ENCODE measurements at regions not wholly inside any gene's neighbourhood (a gene's known extent, or its start where the extent isn't known, plus 50 kb on each side); places are given as distances from the start of the nearest gene placed in this dataset.
A peak's percentile ranks its signal among the peaks of the same experiment; 100 is the strongest.

- DNase-seq (ENCODE audit: low read depth in 4 of 4, low spot score in 2 of 4), result no peak
These were observed 56.1 kb downstream of the BTG1 start for GRCh38 chr12:92089559-92089958.

GRCh38 chr12:92088805-92089204 is 56.8 kb downstream of the BTG1 start:
- no peak for DNase-seq (ENCODE audit: low read depth in 4 of 4, low spot score in 2 of 4)

- no peak for DNase-seq (ENCODE audit: low read depth in 4 of 4, low spot score in 2 of 4)
These were observed 60.0 kb downstream of the BTG1 start for GRCh38 chr12:92085736-92086040.

- no peak for DNase-seq (ENCODE audit: low read depth in 4 of 4, low spot score in 2 of 4)
These were observed 60.5 kb downstream of the BTG1 start for GRCh38 chr12:92085040-92085735.

GRCh38 chr12:92080911-92081285 is 64.7 kb downstream of the BTG1 start:
- no peak for DNase-seq (ENCODE audit: low read depth in 4 of 4, low spot score in 2 of 4)

- no peak for DNase-seq (ENCODE audit: low read depth in 4 of 4, low spot score in 2 of 4)
These were observed 66.6 kb downstream of the BTG1 start for GRCh38 chr12:92079054-92079385.

- DNase-seq (ENCODE audit: low read depth in 4 of 4, low spot score in 2 of 4), result no peak
These were observed 67.2 kb downstream of the BTG1 start for GRCh38 chr12:92078167-92079053.

GRCh38 chr12:92077530-92077929 is 68.1 kb downstream of the BTG1 start:
- DNase-seq (ENCODE audit: low read depth in 4 of 4, low spot score in 2 of 4), result no peak

- no peak for DNase-seq (ENCODE audit: low read depth in 4 of 4, low spot score in 2 of 4)
These were observed 69.5 kb downstream of the BTG1 start for GRCh38 chr12:92076101-92076500.

GRCh38 chr12:92075425-92075914 is 70.2 kb downstream of the BTG1 start:
- no peak for DNase-seq (ENCODE audit: low read depth in 4 of 4, low spot score in 2 of 4)

GRCh38 chr12:92074889-92075288 is 70.8 kb downstream of the BTG1 start:
- no peak for DNase-seq (ENCODE audit: low read depth in 4 of 4, low spot score in 2 of 4)

GRCh38 chr12:92073094-92073493 is 72.6 kb downstream of the BTG1 start:
- DNase-seq (ENCODE audit: low read depth in 4 of 4, low spot score in 2 of 4), result no peak

GRCh38 chr12:92072112-92072511 is 73.5 kb downstream of the BTG1 start:
- DNase-seq (ENCODE audit: low read depth in 4 of 4, low spot score in 2 of 4), result no peak

- DNase-seq (ENCODE audit: low read depth in 4 of 4, low spot score in 2 of 4), result no peak
These were observed 74.7 kb downstream of the BTG1 start for GRCh38 chr12:92070864-92071445.

- DNase-seq (ENCODE audit: low read depth in 4 of 4, low spot score in 2 of 4), result peak in 1 of 4 donors; percentile 50
These were observed 75.4 kb downstream of the BTG1 start for GRCh38 chr12:92070054-92070863.

GRCh38 chr12:92068459-92068858 is 77.2 kb downstream of the BTG1 start:
- DNase-seq (ENCODE audit: low read depth in 4 of 4, low spot score in 2 of 4), result no peak

GRCh38 chr12:92065639-92066038 is 80.0 kb downstream of the BTG1 start:
- no peak for DNase-seq (ENCODE audit: low read depth in 4 of 4, low spot score in 2 of 4)

GRCh38 chr12:92065018-92065499 is 80.6 kb downstream of the BTG1 start:
- DNase-seq (ENCODE audit: low read depth in 4 of 4, low spot score in 2 of 4), result no peak

- DNase-seq (ENCODE audit: low read depth in 4 of 4, low spot score in 2 of 4), result no peak
These were observed 81.2 kb downstream of the BTG1 start for GRCh38 chr12:92064422-92064821.

GRCh38 chr12:92063641-92064040 is 82.0 kb downstream of the BTG1 start:
- no peak for DNase-seq (ENCODE audit: low read depth in 4 of 4, low spot score in 2 of 4)
